ENCODE measurements at regions not wholly inside any gene's neighbourhood (a gene's known extent, or its start where the extent isn't known, plus 50 kb on each side); places are given as distances from the start of the nearest gene placed in this dataset.

GRCh38 chr10:3418926-3419325 is 246.3 kb upstream of the PITRM1 start:
- TF ChIP-seq, protein P1, sequence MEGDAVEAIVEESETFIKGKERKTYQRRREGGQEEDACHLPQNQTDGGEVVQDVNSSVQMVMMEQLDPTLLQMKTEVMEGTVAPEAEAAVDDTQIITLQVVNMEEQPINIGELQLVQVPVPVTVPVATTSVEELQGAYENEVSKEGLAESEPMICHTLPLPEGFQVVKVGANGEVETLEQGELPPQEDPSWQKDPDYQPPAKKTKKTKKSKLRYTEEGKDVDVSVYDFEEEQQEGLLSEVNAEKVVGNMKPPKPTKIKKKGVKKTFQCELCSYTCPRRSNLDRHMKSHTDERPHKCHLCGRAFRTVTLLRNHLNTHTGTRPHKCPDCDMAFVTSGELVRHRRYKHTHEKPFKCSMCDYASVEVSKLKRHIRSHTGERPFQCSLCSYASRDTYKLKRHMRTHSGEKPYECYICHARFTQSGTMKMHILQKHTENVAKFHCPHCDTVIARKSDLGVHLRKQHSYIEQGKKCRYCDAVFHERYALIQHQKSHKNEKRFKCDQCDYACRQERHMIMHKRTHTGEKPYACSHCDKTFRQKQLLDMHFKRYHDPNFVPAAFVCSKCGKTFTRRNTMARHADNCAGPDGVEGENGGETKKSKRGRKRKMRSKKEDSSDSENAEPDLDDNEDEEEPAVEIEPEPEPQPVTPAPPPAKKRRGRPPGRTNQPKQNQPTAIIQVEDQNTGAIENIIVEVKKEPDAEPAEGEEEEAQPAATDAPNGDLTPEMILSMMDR (IDR thresholded peaks at IDR 0.05), result no peak
- no peak for TF ChIP-seq EZH2 (IDR thresholded peaks at IDR 0.05; ENCODE audit: borderline replicate concordance, insufficient read depth, low read depth, low read length, poor library complexity, severe bottlenecking)

Measured in B cell (primary cell).